SK-N-SH treated with all-trans-retinoic acid at 6 μM for 48 hours (cell line): ENCODE measurements at regions not wholly inside any gene's neighbourhood (a gene's known extent, or its start where the extent isn't known, plus 50 kb on each side); places are given as distances from the start of the nearest gene placed in this dataset.

ENCODE experiments used
- ATAC-seq: fragments of 200-7000 bp; cut with Tn5 transposase; 3 replicates; pipeline ENCODE4 v1.9.1; 2020; ENCODE audit warnings: mild to moderate bottlenecking, moderate library complexity
- ARNTL ChIP-seq: fragments of 450-650 bp; formaldehyde crosslinking; IDR thresholded peaks from 2 replicates; pipeline ENCODE4 v1.5.0; 2020; ENCODE audit warnings: low read depth, mild to moderate bottlenecking, moderate library complexity, borderline replicate concordance
- BACH2 ChIP-seq: fragments of 250-450 bp; sonication (Bioruptor Pico); IDR thresholded peaks from 2 replicates; pipeline ENCODE4 v1.9.0; 2021; ENCODE audit warnings: mild to moderate bottlenecking, borderline replicate concordance
- CREB5 ChIP-seq: fragments of 250-450 bp; sonication (Bioruptor Pico); IDR thresholded peaks from 2 replicates; pipeline ENCODE4 v1.5.1; 2020; ENCODE audit warnings: low read depth, mild to moderate bottlenecking, moderate library complexity
- CSDC2 ChIP-seq: fragments of 250-450 bp; sonication (Bioruptor Pico); IDR thresholded peaks from 2 replicates; pipeline ENCODE4 v1.5.0; 2020; ENCODE audit warnings: mild to moderate bottlenecking, moderate library complexity
- CSRNP3 ChIP-seq: fragments of 250-450 bp; sonication (Bioruptor Pico); IDR thresholded peaks from 2 replicates; pipeline ENCODE4 v1.5.1; 2021; ENCODE audit warnings: mild to moderate bottlenecking, moderate library complexity
- ESRRG ChIP-seq: fragments of 250-450 bp; sonication (Bioruptor Pico); IDR thresholded peaks from 2 replicates; pipeline ENCODE4 v1.6.1; 2021; ENCODE audit warnings: mild to moderate bottlenecking
- GLIS3 ChIP-seq: fragments of 250-450 bp; sonication (Bioruptor Pico); IDR thresholded peaks from 2 replicates; pipeline ENCODE4 v1.5.0; 2020; ENCODE audit warnings: mild to moderate bottlenecking, moderate library complexity
- ISL1 ChIP-seq: fragments of 250-450 bp; sonication (Bioruptor Pico); IDR thresholded peaks from 2 replicates; pipeline ENCODE4 v2.1.2; 2022; ENCODE audit warnings: mild to moderate bottlenecking, moderate library complexity
- OSR1 ChIP-seq: fragments of 250-450 bp; sonication (Bioruptor Pico); IDR thresholded peaks from 2 replicates; pipeline ENCODE4 v1.8.0; 2022; ENCODE audit warnings: moderate library complexity, mild to moderate bottlenecking, inconsistent platforms
- POU6F1 ChIP-seq: fragments of 250-450 bp; sonication (Bioruptor Pico); IDR thresholded peaks from 2 replicates; pipeline ENCODE4 v1.8.0; 2021; ENCODE audit warnings: low read depth, mild to moderate bottlenecking, moderate library complexity, borderline replicate concordance
- PPARA ChIP-seq: fragments of 250-450 bp; sonication (Bioruptor Pico); IDR thresholded peaks from 2 replicates; pipeline ENCODE4 v1.5.0; 2020; ENCODE audit warnings: mild to moderate bottlenecking, borderline replicate concordance
- SNAI2 ChIP-seq: fragments of 250-450 bp; sonication (Bioruptor Pico); IDR thresholded peaks from 2 replicates; pipeline ENCODE4 v1.5.0; 2020; ENCODE audit warnings: mild to moderate bottlenecking, moderate library complexity
- TCF4 ChIP-seq: fragments of 250-450 bp; sonication (Bioruptor Pico); IDR thresholded peaks from 2 replicates; pipeline ENCODE4 v1.8.0; 2021; ENCODE audit warnings: mild to moderate bottlenecking, moderate library complexity, borderline replicate concordance
- TOX ChIP-seq: fragments of 250-450 bp; sonication (Bioruptor Pico); IDR thresholded peaks from 2 replicates; pipeline ENCODE4 v1.8.0; 2021; ENCODE audit warnings: mild to moderate bottlenecking, moderate library complexity, borderline replicate concordance
- ZC3H10 ChIP-seq: fragments of 250-450 bp; sonication (Bioruptor Pico); IDR thresholded peaks from 2 replicates; pipeline ENCODE4 v1.5.1; 2021; ENCODE audit warnings: mild to moderate bottlenecking, moderate library complexity
- ZFP3 ChIP-seq: fragments of 250-450 bp; sonication (Bioruptor Pico); IDR thresholded peaks from 2 replicates; pipeline ENCODE4 v1.5.0; 2020; ENCODE audit warnings: mild to moderate bottlenecking, moderate library complexity
- ZFP30 ChIP-seq: fragments of 450-650 bp; formaldehyde crosslinking; IDR thresholded peaks from 2 replicates; pipeline ENCODE4 v1.5.0; 2022; ENCODE audit warnings: mild to moderate bottlenecking, moderate library complexity
- ZNF565 ChIP-seq: fragments of 450-650 bp; formaldehyde crosslinking; conservative IDR thresholded peaks from 2 replicates; pipeline ENCODE4 v1.5.0; 2020; ENCODE audit warnings: low read depth, mild to moderate bottlenecking, moderate library complexity
- ZNF70 ChIP-seq: fragments of 450-650 bp; formaldehyde crosslinking; IDR thresholded peaks from 2 replicates; pipeline ENCODE4 v1.5.0; 2020; ENCODE audit warnings: mild to moderate bottlenecking, moderate library complexity
- ZNF8 ChIP-seq: fragments of 450-650 bp; formaldehyde crosslinking; IDR thresholded peaks from 2 replicates; pipeline ENCODE4 v1.5.0; 2020; ENCODE audit warnings: mild to moderate bottlenecking, moderate library complexity
- TF ChIP-seq, protein P1 (sequence below): fragments of 250-450 bp; sonication (Bioruptor Pico); IDR thresholded peaks from 2 replicates; pipeline ENCODE4 v1.5.0; 2020; ENCODE audit warnings: mild to moderate bottlenecking, moderate library complexity

GRCh38 chrX:13232484-13232883 is 87.4 kb downstream of the ATXN3L start:
- TF ChIP-seq, protein P1, sequence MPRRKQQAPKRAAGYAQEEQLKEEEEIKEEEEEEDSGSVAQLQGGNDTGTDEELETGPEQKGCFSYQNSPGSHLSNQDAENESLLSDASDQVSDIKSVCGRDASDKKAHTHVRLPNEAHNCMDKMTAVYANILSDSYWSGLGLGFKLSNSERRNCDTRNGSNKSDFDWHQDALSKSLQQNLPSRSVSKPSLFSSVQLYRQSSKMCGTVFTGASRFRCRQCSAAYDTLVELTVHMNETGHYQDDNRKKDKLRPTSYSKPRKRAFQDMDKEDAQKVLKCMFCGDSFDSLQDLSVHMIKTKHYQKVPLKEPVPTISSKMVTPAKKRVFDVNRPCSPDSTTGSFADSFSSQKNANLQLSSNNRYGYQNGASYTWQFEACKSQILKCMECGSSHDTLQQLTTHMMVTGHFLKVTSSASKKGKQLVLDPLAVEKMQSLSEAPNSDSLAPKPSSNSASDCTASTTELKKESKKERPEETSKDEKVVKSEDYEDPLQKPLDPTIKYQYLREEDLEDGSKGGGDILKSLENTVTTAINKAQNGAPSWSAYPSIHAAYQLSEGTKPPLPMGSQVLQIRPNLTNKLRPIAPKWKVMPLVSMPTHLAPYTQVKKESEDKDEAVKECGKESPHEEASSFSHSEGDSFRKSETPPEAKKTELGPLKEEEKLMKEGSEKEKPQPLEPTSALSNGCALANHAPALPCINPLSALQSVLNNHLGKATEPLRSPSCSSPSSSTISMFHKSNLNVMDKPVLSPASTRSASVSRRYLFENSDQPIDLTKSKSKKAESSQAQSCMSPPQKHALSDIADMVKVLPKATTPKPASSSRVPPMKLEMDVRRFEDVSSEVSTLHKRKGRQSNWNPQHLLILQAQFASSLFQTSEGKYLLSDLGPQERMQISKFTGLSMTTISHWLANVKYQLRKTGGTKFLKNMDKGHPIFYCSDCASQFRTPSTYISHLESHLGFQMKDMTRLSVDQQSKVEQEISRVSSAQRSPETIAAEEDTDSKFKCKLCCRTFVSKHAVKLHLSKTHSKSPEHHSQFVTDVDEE (CRISPR knock-in tag) = no peak
- TF ChIP-seq ESRRG (CRISPR knock-in tag) (no peak), CSDC2 (no peak), POU6F1 (CRISPR knock-in tag) (no peak), ARNTL (CRISPR knock-in tag) (no peak), ZNF565 (CRISPR knock-in tag) (no peak), BACH2 (no peak), ZFP30 (CRISPR knock-in tag) (no peak), OSR1 (no peak), SNAI2 (CRISPR knock-in tag) (no peak), ZFP3 (no peak), CREB5 (CRISPR knock-in tag) (no peak), PPARA (CRISPR knock-in tag) (no peak), TOX (no peak), ZNF8 (CRISPR knock-in tag) (no peak), ISL1 (no peak), ZNF70 (CRISPR knock-in tag) (no peak), CSRNP3 (CRISPR knock-in tag) (no peak)

GRCh38 chrX:13226214-13226613 is 93.6 kb downstream of the ATXN3L start:
- TF ChIP-seq ZNF565 (CRISPR knock-in tag) (no peak), ZNF8 (CRISPR knock-in tag) (no peak), ISL1 (no peak), GLIS3 (CRISPR knock-in tag) (no peak), POU6F1 (CRISPR knock-in tag) (no peak), PPARA (CRISPR knock-in tag) (no peak), CREB5 (CRISPR knock-in tag) (no peak), TCF4 (no peak), ZC3H10 (no peak), ARNTL (CRISPR knock-in tag) (no peak), BACH2 (no peak), ESRRG (CRISPR knock-in tag) (no peak), ZFP3 (no peak), OSR1 (no peak), TOX (no peak), SNAI2 (CRISPR knock-in tag) (no peak), CSDC2 (no peak), CSRNP3 (CRISPR knock-in tag) (no peak), ZFP30 (CRISPR knock-in tag) (no peak)
- TF ChIP-seq, protein P1 (CRISPR knock-in tag) = no peak
- ATAC-seq = no peak

More at GRCh38 chrX:13232484-13232883, 87.4 kb downstream of the ATXN3L start:
- ATAC-seq = no peak
